ENCODE measurements at regions not wholly inside any gene's neighbourhood (a gene's known extent, or its start where the extent isn't known, plus 50 kb on each side); places are given as distances from the start of the nearest gene placed in this dataset.

- TF ChIP-seq POLR2A (IDR thresholded peaks at IDR 0.05) (no peak), CTCF (IDR thresholded peaks at IDR 0.05 in 4 of 5, conservative IDR thresholded peaks at IDR 0.05 in 1 of 5) (no peak)
These were observed 710.6 kb upstream of the ID2 start for GRCh38 chr2:7971248-7971647.
